Liver (tissue), 3 donors: ENCODE measurements at regions not wholly inside any gene's neighbourhood (a gene's known extent, or its start where the extent isn't known, plus 50 kb on each side); places are given as distances from the start of the nearest gene placed in this dataset.

Experiments
- FOXA1 ChIP-seq: IDR thresholded peaks from 2 replicates; pipeline ENCODE4 v1.6.1; 2016; ENCODE audit warnings: antibody characterized with exemption
- MAX ChIP-seq: IDR thresholded peaks from 2 replicates; pipeline ENCODE4 v1.6.1; 2016; ENCODE audit warnings: antibody characterized with exemption
- NR2F2 ChIP-seq: IDR thresholded peaks from 2 replicates; pipeline ENCODE4 v1.6.1; 2016; ENCODE audit warnings: antibody characterized with exemption
- REST ChIP-seq: IDR thresholded peaks from 2 replicates; pipeline ENCODE4 v1.6.1; 2016; ENCODE audit warnings: antibody characterized with exemption, mild to moderate bottlenecking
- SP1 ChIP-seq: IDR thresholded peaks from 2 replicates; pipeline ENCODE4 v1.6.1; 2018; ENCODE audit warnings: antibody characterized with exemption, mild to moderate bottlenecking
- TAF1 ChIP-seq: conservative IDR thresholded peaks from 2 replicates; pipeline ENCODE4 v1.6.1; 2016; ENCODE audit warnings: antibody characterized with exemption, mild to moderate bottlenecking
- YY1 ChIP-seq: IDR thresholded peaks from 2 replicates; pipeline ENCODE4 v1.6.1; 2016; ENCODE audit warnings: antibody characterized with exemption, mild to moderate bottlenecking
- TF ChIP-seq, protein P1 (sequence below): fragments of 150-350 bp; IDR thresholded peaks from 2 replicates; pipeline ENCODE4 v1.5.1; 2017; ENCODE audit warnings: improper control_type of control experiment, low read depth, low read length; ENCODE audit not compliant: missing input control
- donor health status: healthy.
- donor health status: healthy.

- TF ChIP-seq, protein P1, sequence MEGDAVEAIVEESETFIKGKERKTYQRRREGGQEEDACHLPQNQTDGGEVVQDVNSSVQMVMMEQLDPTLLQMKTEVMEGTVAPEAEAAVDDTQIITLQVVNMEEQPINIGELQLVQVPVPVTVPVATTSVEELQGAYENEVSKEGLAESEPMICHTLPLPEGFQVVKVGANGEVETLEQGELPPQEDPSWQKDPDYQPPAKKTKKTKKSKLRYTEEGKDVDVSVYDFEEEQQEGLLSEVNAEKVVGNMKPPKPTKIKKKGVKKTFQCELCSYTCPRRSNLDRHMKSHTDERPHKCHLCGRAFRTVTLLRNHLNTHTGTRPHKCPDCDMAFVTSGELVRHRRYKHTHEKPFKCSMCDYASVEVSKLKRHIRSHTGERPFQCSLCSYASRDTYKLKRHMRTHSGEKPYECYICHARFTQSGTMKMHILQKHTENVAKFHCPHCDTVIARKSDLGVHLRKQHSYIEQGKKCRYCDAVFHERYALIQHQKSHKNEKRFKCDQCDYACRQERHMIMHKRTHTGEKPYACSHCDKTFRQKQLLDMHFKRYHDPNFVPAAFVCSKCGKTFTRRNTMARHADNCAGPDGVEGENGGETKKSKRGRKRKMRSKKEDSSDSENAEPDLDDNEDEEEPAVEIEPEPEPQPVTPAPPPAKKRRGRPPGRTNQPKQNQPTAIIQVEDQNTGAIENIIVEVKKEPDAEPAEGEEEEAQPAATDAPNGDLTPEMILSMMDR: no peak
- TF ChIP-seq MAX (no peak), REST (no peak), TAF1 (no peak), SP1 (no peak), YY1 (no peak), NR2F2 (no peak), FOXA1 (no peak)
Measured at GRCh38 chrY:13168257-13168656, 263.6 kb downstream of the DDX3Y start.
